Adrenal gland (tissue), 9 donors: ENCODE measurements at regions not wholly inside any gene's neighbourhood (a gene's known extent, or its start where the extent isn't known, plus 50 kb on each side); places are given as distances from the start of the nearest gene placed in this dataset.

ENCODE experiments used
- DNase-seq, 7 donors: peaks; one replicate each; pipeline ENCODE4 v3.0.0-alpha.2; 2019 to 2020
- H3K27ac ChIP-seq, 5 donors: fragments of 200-600 bp; sonication (generic) in 4 of 5; 1 replicate in 3 of 5; 2 replicates in 2 of 5; pipeline versions ENCODE4 v1.5.1 to v1.8.0; 2016 to 2020; ENCODE audit warnings: mild to moderate bottlenecking in 1 of 5
- H3K27me3 ChIP-seq: fragments of 200-600 bp; 2 replicates; pipeline ENCODE4 v1.8.0; 2021
- H3K36me3 ChIP-seq, 2 donors: fragments of 200-600 bp; replicated peaks in 1 of 2; 1 replicate in 1 of 2; 2 replicates in 1 of 2; pipeline versions ENCODE4 v1.5.1 to v1.8.0; 2018 to 2022
- H3K4me1 ChIP-seq, 2 donors: fragments of 200-600 bp; replicated peaks in 1 of 2; 1 replicate in 1 of 2; 2 replicates in 1 of 2; pipeline versions ENCODE4 v1.5.1 to v1.8.0; 2018 to 2021
- H3K4me3 ChIP-seq, 4 donors: fragments of 200-600 bp; sonication (generic) in 3 of 4; one replicate each; pipeline ENCODE4 v1.5.1; 2016 to 2018
- H3K9me3 ChIP-seq, 3 donors: fragments of 200-600 bp; sonication (generic) in 1 of 3; replicated peaks in 1 of 3; 1 replicate in 2 of 3; 2 replicates in 1 of 3; pipeline versions ENCODE4 v1.5.1 to v1.8.0; 2016 to 2021
- POLR2A ChIP-seq, 2 donors: fragments of 450-650 bp; IDR thresholded peaks; one replicate each; pipeline ENCODE4 v1.6.1; 2017; ENCODE audit warnings: antibody characterized with exemption in 2 of 2, mild to moderate bottlenecking in 2 of 2, moderate library complexity in 1 of 2
- WGBS, 4 donors: extraction: QIAGEN DNeasy Blood & Tissue Kit in 2 of 4; methylation state at CpG; one replicate each; pipeline versions ENCODE4 v1.1.5 to v1.1.7; 2013 to 2017; 5-methylcytosine and 5-hydroxymethylcytosine counted together
- intact Hi-C, 2 donors: fragments of 100-400 bp; cut with DNase I; formaldehyde crosslinking; loops; one replicate each; pipeline versions ENCODE4 v1.14.1 to v1.15.0; 2022 to 2023
- TF ChIP-seq, protein P1 (sequence below), 6 experiments: fragments of 450-650 bp in 4 of 6; fragments of 200-600 bp in 2 of 6; sonication (generic) in 1 of 6; IDR thresholded peaks; 1 replicate in 5 of 6; 2 replicates in 1 of 6; pipeline versions ENCODE4 v1.5.1 to v1.8.0; 2016 to 2021; ENCODE audit warnings: antibody characterized with exemption in 6 of 6, mild to moderate bottlenecking in 2 of 6, moderate library complexity in 1 of 6
- donor health status: healthy with polysubstance abuse.
- donor health status: Bipolar disorder and iron deficiency.
- donor health status: DM: yes; HTN: yes; CAD: no.
- donor health status: DM: no; HTN: no; CAD: no.
- donor health status: DM: no; HTN: no; CAD: no.

DNA sequence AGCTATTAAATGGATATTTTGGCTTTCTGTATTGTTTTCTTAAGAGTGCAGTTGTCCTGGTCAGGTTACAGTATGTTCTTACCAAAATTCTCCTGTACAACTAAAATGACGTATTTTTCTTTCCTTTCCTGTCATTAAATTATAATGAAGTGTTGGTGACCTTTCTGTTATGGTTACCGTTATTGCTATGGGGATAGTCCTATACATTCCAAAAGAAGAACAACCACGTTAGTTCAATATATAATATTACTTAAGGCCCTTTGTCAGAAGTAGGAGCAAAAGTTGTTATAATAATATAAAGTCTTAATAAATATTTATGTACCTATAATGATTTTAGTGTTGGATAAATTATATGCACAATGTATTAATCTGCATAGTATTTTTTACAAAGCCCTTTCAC is 82.4 kb upstream of the NREP start:
- WGBS, 4 donors, result 69 to 91% (median 82%) methylated on average over 3 of the region's 3 CpGs
- Histone ChIP-seq H3K27me3 (no peaks in the 10 kb centered on the region), H3K4me1 (no peaks in the 10 kb centered on the region), H3K9me3 (no peaks in the 10 kb centered on the region), H3K27ac (no peak overlapping the region), H3K36me3 (no peaks in the 10 kb centered on the region), H3K4me3 (no peak overlapping the region)
- intact Hi-C loops, result no loop called here
- DNase-seq, result no peak
- no peak for TF ChIP-seq POLR2A (IDR thresholded peaks at IDR 0.05)
- TF ChIP-seq, protein P1, sequence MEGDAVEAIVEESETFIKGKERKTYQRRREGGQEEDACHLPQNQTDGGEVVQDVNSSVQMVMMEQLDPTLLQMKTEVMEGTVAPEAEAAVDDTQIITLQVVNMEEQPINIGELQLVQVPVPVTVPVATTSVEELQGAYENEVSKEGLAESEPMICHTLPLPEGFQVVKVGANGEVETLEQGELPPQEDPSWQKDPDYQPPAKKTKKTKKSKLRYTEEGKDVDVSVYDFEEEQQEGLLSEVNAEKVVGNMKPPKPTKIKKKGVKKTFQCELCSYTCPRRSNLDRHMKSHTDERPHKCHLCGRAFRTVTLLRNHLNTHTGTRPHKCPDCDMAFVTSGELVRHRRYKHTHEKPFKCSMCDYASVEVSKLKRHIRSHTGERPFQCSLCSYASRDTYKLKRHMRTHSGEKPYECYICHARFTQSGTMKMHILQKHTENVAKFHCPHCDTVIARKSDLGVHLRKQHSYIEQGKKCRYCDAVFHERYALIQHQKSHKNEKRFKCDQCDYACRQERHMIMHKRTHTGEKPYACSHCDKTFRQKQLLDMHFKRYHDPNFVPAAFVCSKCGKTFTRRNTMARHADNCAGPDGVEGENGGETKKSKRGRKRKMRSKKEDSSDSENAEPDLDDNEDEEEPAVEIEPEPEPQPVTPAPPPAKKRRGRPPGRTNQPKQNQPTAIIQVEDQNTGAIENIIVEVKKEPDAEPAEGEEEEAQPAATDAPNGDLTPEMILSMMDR (IDR thresholded peaks at IDR 0.05), result no peak

DNA sequence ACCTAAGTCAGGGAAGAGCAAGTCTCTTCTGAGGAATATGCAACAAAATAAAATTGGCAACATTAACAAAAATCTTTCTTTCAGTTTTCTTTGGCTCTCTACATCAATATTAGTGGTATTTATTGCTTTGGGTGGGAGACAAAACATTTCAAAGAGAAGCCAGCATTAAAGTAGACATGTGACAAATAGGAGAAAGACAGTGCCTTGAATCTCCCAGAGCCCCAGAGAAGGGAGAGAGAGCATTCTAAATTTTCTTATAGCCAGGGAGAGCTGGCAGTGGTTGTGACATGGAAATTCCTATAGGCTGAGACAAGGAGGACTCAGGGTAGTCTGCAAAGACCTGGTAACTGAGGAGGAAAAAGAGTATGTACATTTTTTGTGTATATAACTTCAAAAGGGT is 79.4 kb upstream of the NREP start:
- H3K27me3 ChIP-seq, result no peaks in the 10 kb centered on the region
- TF ChIP-seq POLR2A (IDR thresholded peaks at IDR 0.05), result no peak
- TF ChIP-seq, protein P1 (IDR thresholded peaks at IDR 0.05), result no peak
- H3K36me3 ChIP-seq, result no peaks in the 10 kb centered on the region
- intact Hi-C loops, result no loop called here
- H3K4me3 ChIP-seq, result no peak overlapping the region
- H3K27ac ChIP-seq, result no peak overlapping the region
- no peak for DNase-seq
- H3K9me3 ChIP-seq, result no peaks in the 10 kb centered on the region
- H3K4me1 ChIP-seq, result no peaks in the 10 kb centered on the region

DNA sequence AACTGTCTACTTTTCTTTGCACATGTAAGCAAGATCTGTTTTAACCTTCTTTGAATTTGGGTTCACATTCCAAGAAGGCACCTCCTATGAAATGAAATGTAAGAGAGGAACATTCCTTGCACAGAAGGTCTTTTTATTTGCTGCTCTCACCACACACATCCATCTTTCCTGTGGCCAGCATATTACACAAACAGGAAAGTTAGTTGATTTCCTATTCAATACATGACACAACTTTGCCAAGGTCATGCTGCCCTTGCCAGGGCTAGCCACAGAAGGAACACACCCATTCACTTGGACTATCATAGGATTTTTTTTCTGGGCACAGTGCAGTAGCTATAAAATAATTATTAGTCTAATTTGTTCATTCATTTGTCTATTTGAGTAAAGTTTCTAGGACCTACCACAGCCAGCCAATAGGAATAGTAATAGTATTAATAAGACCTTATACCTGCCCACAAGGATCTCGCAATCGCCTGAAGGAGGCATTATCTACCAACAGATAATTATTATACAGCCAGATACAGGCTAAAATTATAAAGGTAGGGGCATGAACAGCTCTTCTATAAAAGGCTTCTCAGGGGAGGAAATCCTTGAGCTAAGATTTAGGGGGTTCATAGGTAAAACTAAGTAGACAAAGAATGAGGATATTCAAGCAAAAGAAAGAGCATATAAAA is 78.1 kb upstream of the NREP start:
- peak in 5 of 7 donors; percentile 23 to 57 (median 29) for DNase-seq
- no peaks in the 10 kb centered on the region for H3K36me3 ChIP-seq
- no peak for TF ChIP-seq POLR2A (IDR thresholded peaks at IDR 0.05)
- TF ChIP-seq, protein P1 (IDR thresholded peaks at IDR 0.05), result peak in 1 of 6 experiments; percentile 10
- no peaks in the 10 kb centered on the region for H3K4me1 ChIP-seq
- WGBS, 4 donors, result 91 to 96% (median 95%) methylated on average over 2 of the region's 2 CpGs
- H3K27me3 ChIP-seq, result no peaks in the 10 kb centered on the region
- H3K4me3 ChIP-seq, result no peak overlapping the region
- intact Hi-C loops, result no loop called here
- no peaks in the 10 kb centered on the region for H3K9me3 ChIP-seq
- no peak overlapping the region for H3K27ac ChIP-seq

DNA sequence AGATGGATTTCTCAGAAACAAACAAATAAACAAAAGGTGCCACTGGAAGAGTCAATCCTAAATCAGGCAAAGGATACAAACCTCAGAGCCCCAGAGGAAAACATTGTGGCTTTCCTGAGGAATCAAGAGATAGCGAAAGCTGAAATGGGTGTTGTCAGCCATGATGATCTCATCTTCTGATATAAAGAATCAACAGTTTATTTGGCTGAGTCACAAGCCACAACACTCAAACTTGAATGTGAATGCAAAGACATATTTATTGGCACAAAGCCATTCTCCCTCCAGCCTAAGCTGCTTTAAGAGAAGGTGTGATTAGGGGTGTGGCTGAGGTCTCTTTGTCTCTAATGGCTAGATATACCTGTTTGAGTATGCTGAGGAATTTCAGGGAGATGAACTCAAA is 73.3 kb upstream of the NREP start:
- WGBS, 4 donors, result 89 to 100% (median 98%) methylated on average over 1 of the region's 1 CpG
- DNase-seq, result no peak
- intact Hi-C loops, result no loop called here

More for the DNA sequence above, 73.3 kb upstream of the NREP start:
- H3K27me3 ChIP-seq, result no peaks in the 10 kb centered on the region
- no peaks in the 10 kb centered on the region for H3K4me1 ChIP-seq
- H3K4me3 ChIP-seq, result no peak overlapping the region
- H3K9me3 ChIP-seq, result no peaks in the 10 kb centered on the region
- no peak overlapping the region for H3K27ac ChIP-seq
- no peak for TF ChIP-seq POLR2A (IDR thresholded peaks at IDR 0.05)
- TF ChIP-seq, protein P1 (IDR thresholded peaks at IDR 0.05), result no peak
- no peaks in the 10 kb centered on the region for H3K36me3 ChIP-seq
